Right lobe of liver (tissue), 4 donors: ENCODE measurements at regions not wholly inside any gene's neighbourhood (a gene's known extent, or its start where the extent isn't known, plus 50 kb on each side); places are given as distances from the start of the nearest gene placed in this dataset.

Source experiments
- CTCF ChIP-seq, 4 donors: fragments of 200-600 bp in 3 of 4; fragments of 450-650 bp in 1 of 4; IDR thresholded peaks; one replicate each; pipeline versions ENCODE4 v1.5.1 to v1.8.0; 2016 to 2022; ENCODE audit warnings: antibody characterized with exemption in 4 of 4, mild to moderate bottlenecking in 2 of 4
- POLR2A ChIP-seq: fragments of 450-650 bp; IDR thresholded peaks from one replicate; pipeline ENCODE4 v1.6.1; 2017; ENCODE audit warnings: antibody characterized with exemption, mild to moderate bottlenecking
- donor health status: DM: no; HTN: no; CAD: no.
- donor health status: DM: no; HTN: no; CAD: no.
- donor health status: DM: no; HTN: yes; CAD: no.

- TF ChIP-seq POLR2A (no peak), CTCF (IDR thresholded peaks at IDR 0.05) (no peak)
Measured at GRCh38 chr2:220002251-220002650, 374.8 kb downstream of the SLC4A3 start.
